ENCODE measurements at regions not wholly inside any gene's neighbourhood (a gene's known extent, or its start where the extent isn't known, plus 50 kb on each side); places are given as distances from the start of the nearest gene placed in this dataset.

GRCh38 chr5:136674178-136674577 lies 308.8 kb upstream of the TRPC7 start:
- Histone ChIP-seq H3K36me3 (ENCODE audit: control insufficient read depth, insufficient read depth, low read length) (no peaks in the 10 kb centered on the region), H3K4me3 (ENCODE audit: low read depth, low read length) (no peak overlapping the region), H3K27me3 (ENCODE audit: control insufficient read depth, insufficient read depth, low read length) (no peaks in the 10 kb centered on the region)
- TF ChIP-seq CTCF (IDR thresholded peaks at IDR 0.05; ENCODE audit: insufficient read depth, low read length, poor library complexity, severe bottlenecking), result no peak
- DNase-seq (ENCODE audit: low read depth), result no peak

- no peaks in the 10 kb centered on the region for H3K27me3 ChIP-seq (ENCODE audit: control insufficient read depth, insufficient read depth, low read length)
- no peaks in the 10 kb centered on the region for H3K36me3 ChIP-seq (ENCODE audit: control insufficient read depth, insufficient read depth, low read length)
- no peak for DNase-seq (ENCODE audit: low read depth)
- no peak for TF ChIP-seq CTCF (IDR thresholded peaks at IDR 0.05; ENCODE audit: insufficient read depth, low read length, poor library complexity, severe bottlenecking)
- no peak overlapping the region for H3K4me3 ChIP-seq (ENCODE audit: low read depth, low read length)
Measured at GRCh38 chr5:136667789-136668188, 302.4 kb upstream of the TRPC7 start.

DNA sequence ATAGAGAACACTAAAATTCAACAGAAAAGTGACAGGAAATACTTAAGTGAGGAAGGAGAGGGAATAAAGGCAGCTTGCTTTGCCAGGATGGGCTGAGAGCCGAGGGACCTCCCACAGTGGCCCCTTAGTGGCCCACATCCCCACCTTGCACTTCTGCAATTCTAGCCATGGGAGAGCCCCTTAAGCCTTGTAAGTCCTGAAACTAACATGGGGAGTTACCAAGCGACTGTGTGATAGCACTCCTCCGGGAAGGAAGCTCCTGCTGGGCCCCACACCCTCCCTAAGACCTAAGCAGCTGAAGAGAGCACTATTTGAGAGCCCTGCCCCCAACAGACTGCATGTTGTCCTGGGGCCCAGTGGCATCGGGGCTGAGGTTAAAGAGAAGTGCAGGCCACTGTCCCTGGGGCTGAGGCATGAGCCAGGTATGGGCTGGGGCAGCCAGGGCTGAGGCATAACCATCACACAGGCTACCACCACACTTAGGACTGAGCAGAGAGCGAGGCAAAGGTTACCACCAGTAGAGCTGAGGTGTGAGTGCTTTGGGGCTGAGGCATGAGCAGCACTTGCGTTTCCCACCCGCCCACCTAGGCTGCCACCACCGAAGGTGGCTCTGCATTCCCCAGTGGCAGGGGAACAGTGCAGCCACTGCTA lies 301.8 kb upstream of the TRPC7 start:
- no peak for DNase-seq (ENCODE audit: low read depth)
- Histone ChIP-seq H3K27me3 (ENCODE audit: control insufficient read depth, insufficient read depth, low read length) (no peaks in the 10 kb centered on the region), H3K4me3 (ENCODE audit: low read depth, low read length) (no peak overlapping the region), H3K36me3 (ENCODE audit: control insufficient read depth, insufficient read depth, low read length) (no peaks in the 10 kb centered on the region)
- TF ChIP-seq CTCF (IDR thresholded peaks at IDR 0.05; ENCODE audit: insufficient read depth, low read length, poor library complexity, severe bottlenecking), result no peak

DNA sequence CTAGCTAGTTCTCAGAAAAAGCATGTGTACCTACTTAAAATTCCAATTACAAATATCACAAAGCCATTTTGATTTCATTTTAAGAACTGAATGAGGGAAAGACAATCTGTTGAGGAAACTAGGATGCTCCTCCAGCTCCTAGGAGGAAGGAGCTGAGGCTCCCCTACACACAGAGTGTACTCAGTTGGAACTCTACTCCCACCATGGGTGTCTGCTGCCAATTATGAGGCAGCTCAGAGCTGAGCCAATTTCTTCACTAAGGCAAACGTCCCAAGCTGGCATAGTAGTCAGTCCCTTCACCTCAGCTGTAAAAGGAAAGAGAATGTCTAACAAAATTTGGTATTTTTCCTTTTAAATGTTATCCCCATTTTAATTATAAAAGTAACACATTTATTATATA lies 300.0 kb upstream of the TRPC7 start:
- H3K27me3 ChIP-seq (ENCODE audit: control insufficient read depth, insufficient read depth, low read length), result no peaks in the 10 kb centered on the region
- no peak overlapping the region for H3K4me3 ChIP-seq (ENCODE audit: low read depth, low read length)
- TF ChIP-seq CTCF (IDR thresholded peaks at IDR 0.05; ENCODE audit: insufficient read depth, low read length, poor library complexity, severe bottlenecking), result no peak
- no peaks in the 10 kb centered on the region for H3K36me3 ChIP-seq (ENCODE audit: control insufficient read depth, insufficient read depth, low read length)
- DNase-seq (ENCODE audit: low read depth), result no peak

DNA sequence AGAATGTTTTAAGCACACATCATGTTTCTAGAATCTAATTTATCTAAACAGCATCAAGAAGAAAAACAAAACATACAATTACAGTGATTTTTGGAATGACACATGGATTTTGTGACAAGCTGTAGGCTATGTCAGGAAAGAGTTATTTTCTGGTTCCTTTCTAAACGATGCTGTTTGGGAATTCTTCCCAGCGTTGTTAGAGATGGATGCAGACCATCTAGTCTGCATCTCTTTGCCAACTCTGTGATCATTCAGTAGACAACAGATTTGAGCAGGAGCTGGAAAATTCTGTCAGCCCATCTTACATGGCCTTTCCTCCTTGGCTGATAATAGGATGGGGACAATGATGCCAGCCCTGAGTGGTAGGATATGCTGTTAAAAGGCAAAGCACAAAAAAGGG lies 295.7 kb upstream of the TRPC7 start:
- no peaks in the 10 kb centered on the region for H3K36me3 ChIP-seq (ENCODE audit: control insufficient read depth, insufficient read depth, low read length)
- no peak for TF ChIP-seq CTCF (IDR thresholded peaks at IDR 0.05; ENCODE audit: insufficient read depth, low read length, poor library complexity, severe bottlenecking)
- no peak for DNase-seq (ENCODE audit: low read depth)
- no peak overlapping the region for H3K4me3 ChIP-seq (ENCODE audit: low read depth, low read length)
- H3K27me3 ChIP-seq (ENCODE audit: control insufficient read depth, insufficient read depth, low read length), result no peaks in the 10 kb centered on the region

GRCh38 chr5:136656811-136657210 lies 291.5 kb upstream of the TRPC7 start:
- Histone ChIP-seq H3K36me3 (ENCODE audit: control insufficient read depth, insufficient read depth, low read length) (no peaks in the 10 kb centered on the region), H3K27me3 (ENCODE audit: control insufficient read depth, insufficient read depth, low read length) (no peaks in the 10 kb centered on the region), H3K4me3 (ENCODE audit: low read depth, low read length) (no peak overlapping the region)
- TF ChIP-seq CTCF (IDR thresholded peaks at IDR 0.05; ENCODE audit: insufficient read depth, low read length, poor library complexity, severe bottlenecking), result no peak
- DNase-seq (ENCODE audit: low read depth), result no peak
